HFFc6 (cell line): ENCODE measurements at regions not wholly inside any gene's neighbourhood (a gene's known extent, or its start where the extent isn't known, plus 50 kb on each side); places are given as distances from the start of the nearest gene placed in this dataset.

Experiments
- DNase-seq: peaks from one replicate; pipeline ENCODE4 v3.0.0-alpha.2; 2018
- H3K27ac Mint-ChIP-seq: 2 replicates; pipeline ENCODE4 v1.8.0; 2020; ENCODE audit warnings: mild to moderate bottlenecking, mixed read lengths
- H3K27me3 Mint-ChIP-seq: 2 replicates; pipeline ENCODE4 v1.8.0; 2021; ENCODE audit warnings: mild to moderate bottlenecking, moderate library complexity, mixed read lengths; ENCODE audit not compliant: insufficient read depth
- H3K36me3 Mint-ChIP-seq: 2 replicates; pipeline ENCODE4 v1.8.0; 2021; ENCODE audit warnings: low read depth, mixed read lengths
- H3K4me1 Mint-ChIP-seq: 2 replicates; pipeline ENCODE4 v1.8.0; 2020; ENCODE audit warnings: low read depth, mixed read lengths
- H3K4me3 Mint-ChIP-seq: 2 replicates; pipeline ENCODE4 v1.8.0; 2020; ENCODE audit warnings: mild to moderate bottlenecking, moderate library complexity, mixed read lengths
- H3K9me3 Mint-ChIP-seq: 2 replicates; pipeline ENCODE4 v1.8.0; 2020; ENCODE audit warnings: mild to moderate bottlenecking, mixed read lengths
- TF ChIP-seq, protein P1 (sequence below): fragments of 200-600 bp; sonication (generic); IDR thresholded peaks from 2 replicates; pipeline ENCODE4 v1.5.0; 2021; ENCODE audit warnings: antibody characterized with exemption, mild to moderate bottlenecking

DNA sequence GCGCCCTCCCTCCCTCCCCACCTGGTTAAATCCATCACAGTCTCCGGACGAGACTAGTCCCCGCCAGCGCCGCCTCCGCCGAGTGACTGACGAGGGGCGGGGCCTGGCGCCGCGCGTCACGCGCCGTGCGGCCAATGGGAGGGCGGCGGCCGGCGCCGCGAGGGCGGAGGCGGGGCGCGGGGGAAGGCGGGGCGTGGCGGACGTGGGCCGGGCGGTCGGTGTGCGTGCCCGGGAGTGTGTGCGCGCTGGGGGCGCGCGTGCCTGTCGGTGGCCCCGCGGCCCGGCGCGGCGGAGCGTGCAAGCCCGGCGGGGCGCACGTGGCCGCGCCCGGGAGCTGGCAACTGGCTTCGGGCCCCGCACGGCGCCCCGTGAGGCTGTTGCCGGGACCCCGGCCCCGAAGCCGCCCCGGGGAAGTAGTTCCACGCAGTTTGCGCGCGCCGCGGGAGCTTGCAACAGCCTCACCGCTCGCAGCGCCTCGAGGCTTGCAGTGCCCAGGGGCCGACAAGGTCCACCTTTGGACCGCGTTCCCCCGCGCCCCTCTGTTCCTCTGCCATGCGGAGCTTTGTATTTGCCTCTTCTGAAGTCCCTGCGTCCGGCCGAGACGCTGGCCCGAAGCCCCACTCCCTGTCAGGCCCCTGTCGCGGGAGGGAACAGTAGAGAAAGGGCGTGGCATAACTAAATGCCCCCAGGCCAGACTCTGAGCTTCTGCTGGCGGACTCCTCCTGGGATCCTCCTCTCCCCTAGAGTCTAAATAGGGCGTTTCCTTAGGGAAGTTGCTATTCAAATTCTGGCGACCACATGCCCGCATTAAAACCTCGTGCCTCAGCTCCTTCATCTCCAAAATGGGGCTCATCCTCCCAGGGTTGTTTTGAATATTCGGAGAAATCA is 400.9 kb downstream of the SHQ1 start:
- peaks cover 23% of the 10 kb centered on the region for H3K36me3 Mint-ChIP-seq
- peaks cover 51% of the 10 kb centered on the region for H3K4me1 Mint-ChIP-seq
- H3K4me3 Mint-ChIP-seq, result peak overlapping the region; percentile 80
- DNase-seq, result peak; percentile 82
- H3K27ac Mint-ChIP-seq, result peak overlapping the region; percentile 60
- peaks cover 11% of the 10 kb centered on the region for H3K27me3 Mint-ChIP-seq
- no peaks in the 10 kb centered on the region for H3K9me3 Mint-ChIP-seq
- TF ChIP-seq, protein P1, sequence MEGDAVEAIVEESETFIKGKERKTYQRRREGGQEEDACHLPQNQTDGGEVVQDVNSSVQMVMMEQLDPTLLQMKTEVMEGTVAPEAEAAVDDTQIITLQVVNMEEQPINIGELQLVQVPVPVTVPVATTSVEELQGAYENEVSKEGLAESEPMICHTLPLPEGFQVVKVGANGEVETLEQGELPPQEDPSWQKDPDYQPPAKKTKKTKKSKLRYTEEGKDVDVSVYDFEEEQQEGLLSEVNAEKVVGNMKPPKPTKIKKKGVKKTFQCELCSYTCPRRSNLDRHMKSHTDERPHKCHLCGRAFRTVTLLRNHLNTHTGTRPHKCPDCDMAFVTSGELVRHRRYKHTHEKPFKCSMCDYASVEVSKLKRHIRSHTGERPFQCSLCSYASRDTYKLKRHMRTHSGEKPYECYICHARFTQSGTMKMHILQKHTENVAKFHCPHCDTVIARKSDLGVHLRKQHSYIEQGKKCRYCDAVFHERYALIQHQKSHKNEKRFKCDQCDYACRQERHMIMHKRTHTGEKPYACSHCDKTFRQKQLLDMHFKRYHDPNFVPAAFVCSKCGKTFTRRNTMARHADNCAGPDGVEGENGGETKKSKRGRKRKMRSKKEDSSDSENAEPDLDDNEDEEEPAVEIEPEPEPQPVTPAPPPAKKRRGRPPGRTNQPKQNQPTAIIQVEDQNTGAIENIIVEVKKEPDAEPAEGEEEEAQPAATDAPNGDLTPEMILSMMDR, result no peak

DNA sequence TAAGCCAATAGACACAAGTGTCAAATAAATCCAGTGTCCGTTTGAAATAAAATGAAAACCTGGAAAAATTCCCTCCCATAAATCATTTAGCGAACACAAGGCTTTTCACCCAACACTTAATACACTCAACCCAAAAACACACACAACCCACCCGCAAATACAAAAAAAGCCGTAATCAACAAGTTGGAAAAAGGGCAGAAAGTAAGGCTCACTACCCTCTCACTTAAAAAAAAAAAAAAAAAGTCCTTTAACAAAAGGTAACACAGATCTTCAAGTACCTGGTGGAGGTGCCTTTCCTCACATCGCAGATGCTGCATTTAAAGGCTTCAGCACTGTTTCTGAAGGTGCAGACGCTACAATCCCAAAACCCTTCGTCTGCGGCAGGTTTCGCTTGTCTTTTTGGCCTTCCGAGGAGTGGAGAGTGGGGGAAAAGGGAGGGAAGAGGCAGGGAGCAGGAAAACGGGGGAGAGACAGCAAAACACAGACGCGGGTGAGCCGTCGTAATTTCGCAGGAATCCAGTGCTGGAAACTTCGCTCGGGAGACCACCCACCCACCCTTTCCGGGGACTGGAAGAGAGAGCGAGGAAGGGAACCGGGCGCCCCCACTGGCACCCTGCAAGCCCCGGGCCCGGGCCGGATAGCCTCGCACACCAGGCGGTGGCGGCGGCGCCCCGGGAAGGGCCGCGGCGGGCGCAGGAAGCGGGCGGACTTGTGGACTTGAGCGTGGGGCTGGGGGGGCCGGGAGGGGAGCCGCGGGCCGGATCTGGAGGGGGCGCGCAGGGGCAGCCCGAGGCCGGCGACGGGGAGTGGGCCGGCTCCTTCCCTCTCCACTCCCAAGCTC is 401.8 kb downstream of the SHQ1 start, which contains the start of gene RYBP:
TSS of gene RYBP (minus strand) at position 404 of the 841 bp plus-strand sequence.
- Mint-ChIP-seq H3K36me3 (peaks cover 23% of the 10 kb centered on the region), H3K27me3 (peaks cover 7% of the 10 kb centered on the region), H3K4me3 (peak within 1 kb of the TSS; percentile 95), H3K4me1 (peaks cover 60% of the 10 kb centered on the region), H3K9me3 (no peaks in the 10 kb centered on the region), H3K27ac (peak within 1 kb of the TSS; percentile 92)
- TF ChIP-seq, protein P1, result peak; percentile 11; the same call in 1 of the 2 replicates
- peak; percentile 13 for DNase-seq

DNA sequence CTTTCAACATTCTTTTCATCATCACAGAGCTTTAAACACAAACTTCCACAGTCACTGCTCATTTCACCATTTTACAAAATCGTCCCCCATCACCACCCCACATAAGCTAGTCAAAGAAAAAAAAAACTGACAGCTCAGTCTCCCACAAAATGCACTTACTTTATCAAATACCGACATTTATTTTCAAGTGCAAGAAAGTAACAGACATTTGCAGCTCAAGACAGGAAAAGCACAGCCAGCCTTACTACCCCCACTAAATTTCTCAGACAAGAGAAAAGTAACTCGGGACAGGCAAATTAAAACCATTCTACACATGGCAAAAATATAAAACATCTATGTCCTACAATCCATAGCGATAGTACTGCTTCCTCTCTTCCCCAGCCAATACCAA is 402.4 kb downstream of the SHQ1 start:
- H3K36me3 Mint-ChIP-seq, result peaks cover 23% of the 10 kb centered on the region
- peak overlapping the region; percentile 92 for H3K27ac Mint-ChIP-seq
- TF ChIP-seq, protein P1, result no peak
- peaks cover 4% of the 10 kb centered on the region for H3K27me3 Mint-ChIP-seq
- H3K4me3 Mint-ChIP-seq, result peak overlapping the region; percentile 95
- no peak for DNase-seq
- H3K9me3 Mint-ChIP-seq, result no peaks in the 10 kb centered on the region
- H3K4me1 Mint-ChIP-seq, result peaks cover 66% of the 10 kb centered on the region

DNA sequence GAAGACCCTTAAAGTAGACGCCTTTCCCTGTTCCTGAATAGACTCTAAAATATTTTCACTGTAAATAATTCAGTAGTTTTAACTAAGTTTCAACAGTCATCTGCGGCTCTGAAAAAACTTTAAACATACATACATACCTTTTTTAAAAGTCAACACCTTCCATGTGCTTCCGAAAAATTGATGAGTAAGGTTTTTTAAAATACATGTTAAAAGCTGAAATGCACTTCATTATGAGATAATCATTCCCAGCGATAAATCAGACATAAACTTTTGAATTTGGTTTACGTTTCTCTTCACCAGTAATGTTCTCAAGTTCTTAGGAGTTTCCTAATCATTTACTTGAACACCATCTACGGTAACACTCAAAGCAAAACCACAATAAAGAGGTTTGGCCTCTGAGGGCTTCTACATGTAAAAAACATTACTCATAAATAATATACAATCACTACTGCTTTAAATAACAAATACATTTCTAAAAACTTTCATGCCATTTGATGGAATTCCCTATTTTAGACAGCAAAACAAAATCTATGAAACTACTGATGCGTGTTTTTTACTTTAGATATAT is 403.5 kb downstream of the SHQ1 start:
- Mint-ChIP-seq H3K27me3 (peaks cover 2% of the 10 kb centered on the region), H3K27ac (no peak overlapping the region), H3K9me3 (no peaks in the 10 kb centered on the region), H3K4me1 (peaks cover 64% of the 10 kb centered on the region), H3K4me3 (0 out of 2 replicates have a peak overlapping the region, but pooled peaks have one; percentile 4), H3K36me3 (peaks cover 23% of the 10 kb centered on the region)
- TF ChIP-seq, protein P1, result no peak
- no peak for DNase-seq

DNA sequence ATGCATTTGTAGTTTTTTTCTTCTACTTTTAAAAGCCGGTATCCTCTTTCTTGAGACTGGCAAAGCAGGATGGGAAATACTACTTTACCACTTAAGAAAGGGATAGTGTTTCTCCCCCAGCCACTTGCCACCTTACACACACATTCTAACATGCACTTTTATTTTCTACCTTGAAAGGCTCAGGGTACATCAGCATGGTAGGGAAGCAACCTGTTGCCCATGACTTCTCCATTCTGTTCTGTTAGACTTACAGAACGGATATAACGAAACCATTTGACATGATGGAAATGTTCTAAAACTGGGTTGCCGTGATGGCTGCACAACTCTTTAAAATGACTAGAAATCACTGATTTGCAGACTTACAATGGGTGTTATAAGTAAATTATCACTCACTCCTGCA is 405.5 kb downstream of the SHQ1 start:
- no peak overlapping the region for H3K4me3 Mint-ChIP-seq
- peaks cover 65% of the 10 kb centered on the region for H3K4me1 Mint-ChIP-seq
- H3K9me3 Mint-ChIP-seq, result no peaks in the 10 kb centered on the region
- peaks cover 33% of the 10 kb centered on the region for H3K36me3 Mint-ChIP-seq
- TF ChIP-seq, protein P1, result no peak
- H3K27ac Mint-ChIP-seq, result no peak overlapping the region
- DNase-seq, result no peak
- H3K27me3 Mint-ChIP-seq, result no peaks in the 10 kb centered on the region; the same call in 1 of the 2 replicates
